KMS-11 (cell line): ENCODE measurements at regions not wholly inside any gene's neighbourhood (a gene's known extent, or its start where the extent isn't known, plus 50 kb on each side); places are given as distances from the start of the nearest gene placed in this dataset.

Source experiments
- H2AFZ ChIP-seq: fragments of 200-600 bp; sonication (generic); 2 replicates; pipeline ENCODE4 v1.6.1; 2016; ENCODE audit warnings: antibody characterized with exemption, mixed run types, low read depth
- H3K27ac ChIP-seq: fragments of 200-600 bp; sonication (generic); 2 replicates; pipeline ENCODE4 v1.6.1; 2016; ENCODE audit warnings: mild to moderate bottlenecking, mixed run types
- H3K27me3 ChIP-seq: fragments of 200-600 bp; sonication (generic); 2 replicates; pipeline ENCODE4 v1.6.1; 2017; ENCODE audit warnings: mild to moderate bottlenecking, low read depth, mixed run types, moderate library complexity; ENCODE audit not compliant: insufficient read depth
- H3K36me3 ChIP-seq: fragments of 200-600 bp; sonication (generic); 2 replicates; pipeline ENCODE4 v1.6.1; 2017; ENCODE audit warnings: mild to moderate bottlenecking, mixed run types; ENCODE audit not compliant: insufficient read depth
- H3K4me1 ChIP-seq: fragments of 200-600 bp; sonication (generic); 2 replicates; pipeline ENCODE4 v1.6.1; 2016; ENCODE audit warnings: mild to moderate bottlenecking, low read depth, mixed run types; ENCODE audit not compliant: poor library complexity, severe bottlenecking
- H3K4me2 ChIP-seq: fragments of 200-600 bp; sonication (generic); 2 replicates; pipeline ENCODE4 v1.7.0; 2016; ENCODE audit warnings: mild to moderate bottlenecking, mixed run types
- H3K4me3 ChIP-seq: fragments of 200-600 bp; sonication (generic); IDR thresholded peaks from 2 replicates; pipeline ENCODE4 v1.6.1; 2017; ENCODE audit warnings: low read depth, low read length, mixed read lengths; ENCODE audit not compliant: insufficient read depth
- H3K79me2 ChIP-seq: fragments of 200-600 bp; sonication (generic); 2 replicates; pipeline ENCODE4 v1.6.1; 2016; ENCODE audit warnings: low read depth, mixed run types; ENCODE audit not compliant: insufficient read depth
- H3K9ac ChIP-seq: fragments of 200-600 bp; sonication (generic); 2 replicates; pipeline ENCODE4 v1.6.1; 2016; ENCODE audit warnings: mild to moderate bottlenecking, mixed run types
- H4K20me1 ChIP-seq: fragments of 200-600 bp; sonication (generic); 2 replicates; pipeline ENCODE4 v1.6.1; 2016; ENCODE audit warnings: mild to moderate bottlenecking, mixed run types; ENCODE audit not compliant: insufficient read depth
- TF ChIP-seq, protein P1 (sequence below): fragments of 200-600 bp; sonication (generic); conservative IDR thresholded peaks from 2 replicates; pipeline ENCODE4 v1.6.1; 2017; ENCODE audit warnings: low read depth, mild to moderate bottlenecking, antibody characterized with exemption, low read length, moderate library complexity, mixed read lengths

- no peak overlapping the region for H3K4me3 ChIP-seq
- TF ChIP-seq, protein P1, sequence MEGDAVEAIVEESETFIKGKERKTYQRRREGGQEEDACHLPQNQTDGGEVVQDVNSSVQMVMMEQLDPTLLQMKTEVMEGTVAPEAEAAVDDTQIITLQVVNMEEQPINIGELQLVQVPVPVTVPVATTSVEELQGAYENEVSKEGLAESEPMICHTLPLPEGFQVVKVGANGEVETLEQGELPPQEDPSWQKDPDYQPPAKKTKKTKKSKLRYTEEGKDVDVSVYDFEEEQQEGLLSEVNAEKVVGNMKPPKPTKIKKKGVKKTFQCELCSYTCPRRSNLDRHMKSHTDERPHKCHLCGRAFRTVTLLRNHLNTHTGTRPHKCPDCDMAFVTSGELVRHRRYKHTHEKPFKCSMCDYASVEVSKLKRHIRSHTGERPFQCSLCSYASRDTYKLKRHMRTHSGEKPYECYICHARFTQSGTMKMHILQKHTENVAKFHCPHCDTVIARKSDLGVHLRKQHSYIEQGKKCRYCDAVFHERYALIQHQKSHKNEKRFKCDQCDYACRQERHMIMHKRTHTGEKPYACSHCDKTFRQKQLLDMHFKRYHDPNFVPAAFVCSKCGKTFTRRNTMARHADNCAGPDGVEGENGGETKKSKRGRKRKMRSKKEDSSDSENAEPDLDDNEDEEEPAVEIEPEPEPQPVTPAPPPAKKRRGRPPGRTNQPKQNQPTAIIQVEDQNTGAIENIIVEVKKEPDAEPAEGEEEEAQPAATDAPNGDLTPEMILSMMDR: no peak
These were observed 1124.6 kb downstream of the AACS start for GRCh38 chr12:126189856-126190255.

DNA sequence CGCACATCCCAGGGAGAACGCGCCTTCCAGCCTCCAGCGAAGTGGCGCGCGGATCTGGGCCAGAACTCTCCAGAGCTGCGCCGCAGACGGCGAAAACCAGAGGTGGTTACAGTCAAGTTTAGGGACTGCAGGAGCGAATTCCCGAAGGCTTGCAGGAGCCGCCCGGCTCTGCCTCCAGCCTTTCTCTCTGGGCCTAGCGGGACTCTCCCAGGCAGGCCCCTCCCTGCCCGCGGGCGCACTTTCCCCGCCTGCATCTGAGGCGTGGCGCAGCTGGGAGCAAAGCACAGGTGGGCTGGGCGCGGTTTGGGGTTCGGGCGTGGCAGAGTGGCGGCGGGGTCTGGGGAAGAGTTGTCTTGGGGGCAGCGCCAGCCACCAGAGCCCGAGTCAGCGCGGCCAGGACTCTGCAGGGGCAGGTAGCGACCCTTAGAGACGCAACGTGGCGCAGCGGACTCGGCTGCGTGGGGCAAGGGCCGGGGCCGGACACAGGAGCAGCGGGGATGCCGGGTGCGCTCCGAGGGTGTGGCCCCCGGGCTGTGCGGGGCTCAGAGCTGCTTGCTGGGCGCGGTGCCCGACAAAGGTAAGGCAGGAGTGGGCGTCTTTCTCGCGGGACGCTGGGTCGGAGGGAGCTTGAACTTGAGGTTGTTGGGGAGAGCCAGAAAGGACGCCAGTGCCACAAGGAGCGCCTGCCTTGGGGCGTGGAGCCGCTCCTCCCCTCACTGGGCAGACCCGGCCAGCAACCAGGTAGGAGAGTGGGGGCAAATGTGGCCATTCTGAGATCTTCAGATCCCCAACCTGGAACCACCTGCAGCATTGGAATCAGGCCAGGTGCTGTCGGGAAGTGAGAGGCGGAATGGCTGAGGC lies 1126.0 kb downstream of the AACS start:
- no peak overlapping the region for H3K9ac ChIP-seq
- no peaks in the 10 kb centered on the region for H3K79me2 ChIP-seq

More at GRCh38 chr12:126189856-126190255, 1124.6 kb downstream of the AACS start:
- Histone ChIP-seq H2AFZ (no peak overlapping the region), H3K9ac (no peak overlapping the region), H3K4me1 (no peaks in the 10 kb centered on the region), H3K36me3 (no peaks in the 10 kb centered on the region), H4K20me1 (no peaks in the 10 kb centered on the region), H3K27ac (no peak overlapping the region), H3K4me2 (no peak overlapping the region), H3K27me3 (no peaks in the 10 kb centered on the region), H3K79me2 (no peaks in the 10 kb centered on the region)

GRCh38 chr12:126191949-126192348 lies 1126.7 kb downstream of the AACS start:
- H3K4me3 ChIP-seq: no peak overlapping the region

More for the DNA sequence above, 1126.0 kb downstream of the AACS start:
- no peaks in the 10 kb centered on the region for H3K36me3 ChIP-seq
- H3K4me3 ChIP-seq: no peak overlapping the region
- H4K20me1 ChIP-seq: no peaks in the 10 kb centered on the region
- TF ChIP-seq, protein P1: no peak
- no peaks in the 10 kb centered on the region for H3K27me3 ChIP-seq
- no peaks in the 10 kb centered on the region for H3K4me1 ChIP-seq
- no peak overlapping the region for H2AFZ ChIP-seq
- H3K27ac ChIP-seq: no peak overlapping the region
- no peak overlapping the region for H3K4me2 ChIP-seq

DNA sequence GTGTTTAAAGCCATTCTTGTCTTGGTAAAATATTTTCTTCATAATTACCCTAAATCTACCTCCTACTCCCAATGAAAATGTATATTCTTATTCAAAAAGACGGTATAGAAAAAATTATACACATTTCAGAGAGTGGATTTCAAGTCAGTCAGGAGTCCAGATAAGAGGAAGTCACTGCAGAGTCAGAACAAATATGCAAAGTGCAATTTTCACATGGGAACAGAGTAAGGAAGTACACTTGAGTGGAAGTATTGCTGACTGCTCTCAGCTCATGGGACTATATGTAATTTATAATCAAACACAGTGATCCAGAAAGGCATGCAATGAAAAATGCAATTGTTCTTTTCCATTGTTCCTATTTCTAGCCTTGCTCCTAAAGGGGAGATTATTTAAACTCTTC lies 1128.0 kb downstream of the AACS start:
- Histone ChIP-seq H3K9ac (no peak overlapping the region), H3K27ac (no peak overlapping the region), H3K4me1 (no peaks in the 10 kb centered on the region), H3K79me2 (no peaks in the 10 kb centered on the region), H3K4me2 (no peak overlapping the region), H3K4me3 (no peak overlapping the region), H4K20me1 (no peaks in the 10 kb centered on the region), H3K36me3 (no peaks in the 10 kb centered on the region), H2AFZ (no peak overlapping the region), H3K27me3 (no peaks in the 10 kb centered on the region)
- TF ChIP-seq, protein P1: no peak

More at GRCh38 chr12:126191949-126192348, 1126.7 kb downstream of the AACS start:
- H4K20me1 ChIP-seq: no peaks in the 10 kb centered on the region
- no peaks in the 10 kb centered on the region for H3K4me1 ChIP-seq
- H3K36me3 ChIP-seq: no peaks in the 10 kb centered on the region
- TF ChIP-seq, protein P1: no peak
- H3K79me2 ChIP-seq: no peaks in the 10 kb centered on the region
- no peak overlapping the region for H3K9ac ChIP-seq
- H3K27ac ChIP-seq: no peak overlapping the region
- H2AFZ ChIP-seq: no peak overlapping the region
- no peak overlapping the region for H3K4me2 ChIP-seq
- no peaks in the 10 kb centered on the region for H3K27me3 ChIP-seq
